IMR-90 (cell line): ENCODE measurements at regions not wholly inside any gene's neighbourhood (a gene's known extent, or its start where the extent isn't known, plus 50 kb on each side); places are given as distances from the start of the nearest gene placed in this dataset.

Experiments used
- ATAC-seq: fragments of 200-7000 bp; cut with Tn5 transposase; 2 replicates; pipeline ENCODE4 v1.9.1; 2020; ENCODE audit warnings: low read depth, mild to moderate bottlenecking, moderate library complexity
- BruUV-seq: library from RNA; stranded (reverse); fragments of 400-500 nt; replicated peaks from 2 replicates; lab custom pipeline; 2021; lab: Mats Ljungman, UMichigan
- CTCF ChIA-PET: fragments of 300-600 bp; formaldehyde crosslinking; extraction: SDS; loops from one replicate; lab custom pipeline; 2021; ENCODE audit warnings: antibody characterized with exemption; lab: Yijun Ruan, JAX
- POLR2A ChIA-PET: fragments of 300-600 bp; sonication (Branson Sonifier 250); formaldehyde crosslinking; loops from one replicate; lab custom pipeline; 2022; ENCODE audit warnings: antibody characterized with exemption; ENCODE audit not compliant: unreplicated experiment; lab: Charles Lee
- DNase-seq: peaks from one replicate; pipeline ENCODE4 v3.0.0; 2013
- H2AFZ ChIP-seq: replicated peaks from 2 replicates; pipeline ENCODE3; 2013; ENCODE audit warnings: low read length, mild to moderate bottlenecking; ENCODE audit not compliant: poor library complexity
- H2AK5ac ChIP-seq: 2 replicates; pipeline ENCODE4 v1.6.1; 2013; ENCODE audit warnings: low read depth, low read length, inconsistent platforms
- H2AK9ac ChIP-seq: replicated peaks from 2 replicates; pipeline ENCODE3; 2013; ENCODE audit warnings: mild to moderate bottlenecking, low read depth, low read length, moderate library complexity; ENCODE audit not compliant: poor library complexity
- H2BK120ac ChIP-seq: 2 replicates; pipeline ENCODE4 v1.6.1; 2013; ENCODE audit warnings: low read depth, low read length, inconsistent platforms
- H2BK15ac ChIP-seq: 3 replicates; pipeline ENCODE4 v1.6.1; 2013; ENCODE audit warnings: low read depth, low read length, inconsistent platforms
- H2BK20ac ChIP-seq: 2 replicates; pipeline ENCODE4 v1.6.1; 2013; ENCODE audit warnings: low read depth, mild to moderate bottlenecking, inconsistent platforms, low read length, moderate library complexity
- H2BK5ac ChIP-seq: 2 replicates; pipeline ENCODE4 v1.6.1; 2013; ENCODE audit warnings: mild to moderate bottlenecking, low read depth, low read length, inconsistent platforms; ENCODE audit not compliant: poor library complexity, severe bottlenecking
- H3K14ac ChIP-seq: replicated peaks from 2 replicates; pipeline ENCODE4 v1.6.1; 2013; ENCODE audit warnings: low read depth, low read length, inconsistent platforms
- H3K18ac ChIP-seq: 2 replicates; pipeline ENCODE4 v1.6.1; 2013; ENCODE audit warnings: low read depth, low read length, control low read depth
- H3K23ac ChIP-seq: 2 replicates; pipeline ENCODE4 v1.6.1; 2013; ENCODE audit warnings: low read depth, low read length, inconsistent platforms
- H3K27ac ChIP-seq: 2 replicates; pipeline ENCODE4 v1.5.1; 2013; ENCODE audit warnings: mild to moderate bottlenecking, control low read depth, low read length; ENCODE audit not compliant: insufficient read depth
- H3K27me3 ChIP-seq: 2 replicates; pipeline ENCODE4 v1.6.1; 2013; ENCODE audit warnings: low read length; ENCODE audit not compliant: control insufficient read depth, insufficient read depth
- H3K36me3 ChIP-seq: 2 replicates; pipeline ENCODE4 v1.6.1; 2013; ENCODE audit warnings: low read length, mixed read lengths; ENCODE audit not compliant: control insufficient read depth, insufficient read depth
- H3K4ac ChIP-seq: 2 replicates; pipeline ENCODE4 v1.6.1; 2013; ENCODE audit warnings: low read depth, low read length, inconsistent platforms
- H3K4me1 ChIP-seq: 2 replicates; pipeline ENCODE4 v1.6.1; 2013; ENCODE audit warnings: low read length, mixed read lengths; ENCODE audit not compliant: control insufficient read depth, insufficient read depth
- H3K4me2 ChIP-seq: 2 replicates; pipeline ENCODE4 v1.6.1; 2013; ENCODE audit warnings: low read depth, mild to moderate bottlenecking, control low read depth, low read length, moderate library complexity
- H3K4me3 ChIP-seq: 2 replicates; pipeline ENCODE4 v1.5.1; 2013; ENCODE audit warnings: low read depth, mild to moderate bottlenecking, control low read depth, low read length, moderate library complexity; ENCODE audit not compliant: insufficient read depth
- H3K56ac ChIP-seq: 2 replicates; pipeline ENCODE4 v1.6.1; 2013; ENCODE audit warnings: low read length, inconsistent platforms; ENCODE audit not compliant: insufficient read depth; ENCODE audit errors: extremely low read depth
- H3K79me1 ChIP-seq, 2 experiments: 2 replicates each; pipeline ENCODE4 v1.6.1; 2013; ENCODE audit warnings: low read length in 2 of 2, inconsistent platforms in 1 of 2, low read depth in 1 of 2
- H3K9ac ChIP-seq: 2 replicates; pipeline ENCODE4 v1.6.1; 2013; ENCODE audit warnings: low read depth, low read length, control low read depth
- H3K9me1 ChIP-seq: 2 replicates; pipeline ENCODE4 v1.6.1; 2013; ENCODE audit warnings: low read length, inconsistent platforms; ENCODE audit not compliant: insufficient read depth
- H3K9me3 ChIP-seq: 2 replicates; pipeline ENCODE4 v1.6.1; 2013; ENCODE audit warnings: low read length; ENCODE audit not compliant: control insufficient read depth, insufficient read depth
- H4K20me1 ChIP-seq: 2 replicates; pipeline ENCODE4 v1.6.1; 2013; ENCODE audit warnings: low read length, inconsistent platforms; ENCODE audit not compliant: insufficient read depth
- H4K5ac ChIP-seq: 2 replicates; pipeline ENCODE4 v1.6.1; 2013; ENCODE audit warnings: mild to moderate bottlenecking, low read depth, low read length, control low read depth
- H4K8ac ChIP-seq, 2 experiments: 2 replicates each; pipeline ENCODE4 v1.6.1; 2013; ENCODE audit warnings: low read depth in 2 of 2, low read length in 2 of 2, control low read depth in 1 of 2, inconsistent platforms in 1 of 2
- H4K91ac ChIP-seq: 2 replicates; pipeline ENCODE4 v1.6.1; 2013; ENCODE audit warnings: low read depth, low read length, inconsistent platforms; ENCODE audit not compliant: insufficient read depth
- BHLHE40 ChIP-seq: fragments of 150-350 bp; IDR thresholded peaks from 2 replicates; pipeline ENCODE4 v1.6.1; 2016; ENCODE audit warnings: mild to moderate bottlenecking, low read depth, low read length
- CEBPB ChIP-seq: IDR thresholded peaks from 2 replicates; pipeline ENCODE4 v1.6.1; 2012; ENCODE audit warnings: low read depth, low read length, improper control_type of control experiment
- CHD1 ChIP-seq: IDR thresholded peaks from 2 replicates; pipeline ENCODE4 v1.6.1; 2012; ENCODE audit warnings: low read depth, low read length, improper control_type of control experiment
- FOS ChIP-seq: fragments of 150-350 bp; IDR thresholded peaks from 2 replicates; pipeline ENCODE4 v1.6.1; 2016; ENCODE audit warnings: low read depth, low read length
- MAZ ChIP-seq: IDR thresholded peaks from 2 replicates; pipeline ENCODE4 v1.6.1; 2012; ENCODE audit warnings: low read depth, mild to moderate bottlenecking, low read length, improper control_type of control experiment, moderate library complexity, borderline replicate concordance
- MXI1 ChIP-seq: IDR thresholded peaks from 2 replicates; pipeline ENCODE4 v1.6.1; 2012; ENCODE audit warnings: low read depth, mild to moderate bottlenecking, low read length, moderate library complexity, borderline replicate concordance
- NFE2L2 ChIP-seq: fragments of 150-350 bp; IDR thresholded peaks from 2 replicates; pipeline ENCODE4 v1.6.1; 2016; ENCODE audit warnings: low read depth, mild to moderate bottlenecking, low read length
- POLR2A ChIP-seq: IDR thresholded peaks from 2 replicates; pipeline ENCODE4 v1.6.1; 2012; ENCODE audit warnings: mild to moderate bottlenecking, low read depth, low read length
- RCOR1 ChIP-seq: IDR thresholded peaks from 2 replicates; pipeline ENCODE4 v1.6.1; 2012; ENCODE audit warnings: mild to moderate bottlenecking, low read length, improper control_type of control experiment; ENCODE audit not compliant: insufficient replicate concordance
- RFX5 ChIP-seq: IDR thresholded peaks from 2 replicates; pipeline ENCODE4 v1.8.0; 2012; ENCODE audit warnings: low read depth, mild to moderate bottlenecking, low read length, moderate library complexity
- SMC3 ChIP-seq: fragments of 150-350 bp; IDR thresholded peaks from 2 replicates; pipeline ENCODE4 v1.6.1; 2016; ENCODE audit warnings: low read depth, mild to moderate bottlenecking, antibody characterized with exemption, low read length, moderate library complexity
- WGBS, 2 experiments: methylation state at CpG; one replicate each; pipeline versions ENCODE4 v1.1.5 to v1.1.7; 2013; ENCODE audit warnings: missing lambda C conversion rate in 2 of 2; ENCODE audit not compliant: insufficient read length in 1 of 2; ENCODE audit errors: extremely low coverage in 2 of 2; 5-methylcytosine and 5-hydroxymethylcytosine counted together
- dilution Hi-C: fragments of 300-500 bp; cut with HindIII; formaldehyde crosslinking; loops from one replicate; pipeline ENCODE4 v1.14.3; 2018; ENCODE audit warnings: low sequenced_read_pairs; ENCODE audit not compliant: unreplicated experiment
- in situ Hi-C: fragments of 300-500 bp; cut with MboI; formaldehyde crosslinking; loops from 3 replicates; pipeline ENCODE4 v1.14.3; 2019; ENCODE audit warnings: low sequenced_read_pairs, inconsistent platforms, mixed read lengths
- intact Hi-C: fragments of 100-400 bp; cut with micrococcal nuclease; formaldehyde crosslinking; loops from 2 replicates; pipeline ENCODE4 v1.10.0; 2022
- TF ChIP-seq, protein P1 (sequence below): fragments of 150-350 bp; IDR thresholded peaks from 2 replicates; pipeline ENCODE4 v1.6.1; 2016; ENCODE audit warnings: low read depth, mild to moderate bottlenecking, low read length, moderate library complexity, borderline replicate concordance
- TF ChIP-seq, protein P2 (sequence below): fragments of 150-350 bp; IDR thresholded peaks from 2 replicates; pipeline ENCODE4 v1.6.1; 2017; ENCODE audit warnings: mild to moderate bottlenecking, antibody characterized with exemption, low read length, low read depth

DNA sequence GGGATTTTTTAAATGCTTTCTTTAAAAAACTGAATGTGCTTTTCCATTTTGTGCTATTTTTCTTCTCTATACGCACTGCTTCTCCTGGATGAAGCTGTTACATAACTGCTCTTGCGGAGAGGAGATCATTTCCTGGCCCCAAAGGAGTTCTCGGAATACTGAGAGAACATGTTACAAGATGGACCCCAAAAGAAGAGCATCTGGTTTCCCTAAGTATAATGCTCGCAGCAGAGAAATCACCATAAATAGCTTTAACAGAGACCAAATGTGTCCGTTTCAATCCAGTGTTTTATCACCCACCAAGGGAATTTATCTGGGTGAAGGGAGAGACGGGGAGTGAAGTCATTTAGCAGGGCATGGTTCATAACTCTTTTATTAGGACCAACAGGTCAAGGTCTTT is 80.1 kb downstream of the RBM43 start:
- H3K9me1 ChIP-seq, result no peaks in the 10 kb centered on the region
- no peaks in the 10 kb centered on the region for H4K20me1 ChIP-seq
- no peak overlapping the region for H3K18ac ChIP-seq
- no TSS peak for BruUV-seq
- no peak overlapping the region for H3K56ac ChIP-seq
- H4K8ac ChIP-seq, result no peak overlapping the region
- no peak for ATAC-seq
- no peak for DNase-seq
- no peak overlapping the region for H2BK120ac ChIP-seq
- no peak overlapping the region for H3K14ac ChIP-seq
- dilution Hi-C loops (no loop called here), in situ Hi-C loops (no loop called here), intact Hi-C loops (no loop called here)
- H3K4me1 ChIP-seq, result no peaks in the 10 kb centered on the region
- no peak overlapping the region for H2BK15ac ChIP-seq
- H2BK5ac ChIP-seq, result no peak overlapping the region
- POLR2A ChIA-PET, result no interaction called here
- H2AK9ac ChIP-seq, result no peak overlapping the region
- H2BK20ac ChIP-seq, result no peak overlapping the region
- no peak overlapping the region for H3K9ac ChIP-seq
- no peak overlapping the region for H3K4me3 ChIP-seq
- TF ChIP-seq NFE2L2 (no peak), MXI1 (no peak), POLR2A (no peak), RFX5 (no peak), FOS (no peak), SMC3 (no peak), BHLHE40 (no peak), MAZ (no peak), CEBPB (no peak), RCOR1 (no peak), CHD1 (no peak)
- TF ChIP-seq, protein P1, sequence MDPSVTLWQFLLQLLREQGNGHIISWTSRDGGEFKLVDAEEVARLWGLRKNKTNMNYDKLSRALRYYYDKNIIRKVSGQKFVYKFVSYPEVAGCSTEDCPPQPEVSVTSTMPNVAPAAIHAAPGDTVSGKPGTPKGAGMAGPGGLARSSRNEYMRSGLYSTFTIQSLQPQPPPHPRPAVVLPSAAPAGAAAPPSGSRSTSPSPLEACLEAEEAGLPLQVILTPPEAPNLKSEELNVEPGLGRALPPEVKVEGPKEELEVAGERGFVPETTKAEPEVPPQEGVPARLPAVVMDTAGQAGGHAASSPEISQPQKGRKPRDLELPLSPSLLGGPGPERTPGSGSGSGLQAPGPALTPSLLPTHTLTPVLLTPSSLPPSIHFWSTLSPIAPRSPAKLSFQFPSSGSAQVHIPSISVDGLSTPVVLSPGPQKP, result no peak
- TF ChIP-seq, protein P2, sequence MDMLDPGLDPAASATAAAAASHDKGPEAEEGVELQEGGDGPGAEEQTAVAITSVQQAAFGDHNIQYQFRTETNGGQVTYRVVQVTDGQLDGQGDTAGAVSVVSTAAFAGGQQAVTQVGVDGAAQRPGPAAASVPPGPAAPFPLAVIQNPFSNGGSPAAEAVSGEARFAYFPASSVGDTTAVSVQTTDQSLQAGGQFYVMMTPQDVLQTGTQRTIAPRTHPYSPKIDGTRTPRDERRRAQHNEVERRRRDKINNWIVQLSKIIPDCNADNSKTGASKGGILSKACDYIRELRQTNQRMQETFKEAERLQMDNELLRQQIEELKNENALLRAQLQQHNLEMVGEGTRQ, result no peak
- no peak overlapping the region for H3K27ac ChIP-seq
- peaks cover 9% of the 10 kb centered on the region for H3K27me3 ChIP-seq
- H3K36me3 ChIP-seq, result no peaks in the 10 kb centered on the region
- H4K91ac ChIP-seq, result no peak overlapping the region
- no peak overlapping the region for H3K4me2 ChIP-seq
- H3K23ac ChIP-seq, result no peak overlapping the region
- no peak overlapping the region for H3K4ac ChIP-seq
- H3K9me3 ChIP-seq, result no peaks in the 10 kb centered on the region
- no peaks in the 10 kb centered on the region for H3K79me1 ChIP-seq
- WGBS, 2 experiments, result 96% methylated on average over 3 of the region's 6 CpGs; no CpG with 5 or more reads in 1 of the 2 experiments
- no peak overlapping the region for H2AFZ ChIP-seq
- CTCF ChIA-PET, result interaction anchor here (0.5 to 1.6 kb wide), 2 partner anchors 8 to 271 kb away, joined by 3 to 4 read pairs; no protein-coding TSS in a partner anchor
- no peak overlapping the region for H4K5ac ChIP-seq
- H2AK5ac ChIP-seq, result no peak overlapping the region
